GM19452 (cell line): ENCODE measurements at regions not wholly inside any gene's neighbourhood (a gene's known extent, or its start where the extent isn't known, plus 50 kb on each side); places are given as distances from the start of the nearest gene placed in this dataset.

ENCODE experiments used
- ATAC-seq: cut with Tn5 transposase; IDR thresholded peaks from one replicate; pipeline ENCODE4 v1.9.1; 2021; ENCODE audit not compliant: unreplicated experiment

DNA sequence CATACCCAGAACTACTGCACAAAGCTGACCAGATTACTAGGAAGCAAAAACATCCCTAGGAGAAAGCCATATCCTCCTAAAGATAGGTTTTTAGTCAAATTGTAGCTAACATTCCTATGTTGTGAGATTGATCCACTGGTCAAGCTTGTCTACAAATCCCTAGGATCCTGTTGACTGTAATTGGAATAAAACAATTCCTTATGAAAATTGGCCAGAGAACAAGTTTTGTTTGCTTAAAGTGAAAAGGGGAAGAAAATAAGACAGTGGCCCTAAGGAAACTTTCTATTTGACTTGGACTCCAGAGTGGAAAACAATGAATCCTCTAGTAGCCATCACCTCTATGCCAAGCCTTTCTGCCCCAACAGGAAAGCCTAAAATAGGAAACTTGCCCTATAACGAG, 645.2 kb upstream of the USP24 start:
- no peak for ATAC-seq

DNA sequence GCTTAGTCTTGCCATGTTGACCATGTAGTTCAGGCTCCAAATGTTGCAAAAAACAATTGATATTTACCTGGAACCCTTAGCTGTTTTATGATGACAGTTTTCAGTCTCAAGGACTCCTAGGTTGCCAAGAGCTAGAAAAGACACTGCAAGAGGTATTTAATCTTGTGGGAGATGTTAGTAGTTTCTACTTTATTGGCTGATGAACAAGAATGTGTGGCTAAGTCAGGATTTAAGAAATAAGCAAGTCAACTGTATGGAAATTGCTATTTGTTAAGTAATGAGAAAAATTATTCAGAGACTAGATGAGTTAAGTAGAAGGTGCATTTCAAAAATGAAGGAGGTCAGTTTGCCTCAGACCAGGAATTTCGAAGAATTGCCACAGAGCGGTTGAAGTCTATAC, 639.7 kb upstream of the USP24 start:
- no peak for ATAC-seq

DNA sequence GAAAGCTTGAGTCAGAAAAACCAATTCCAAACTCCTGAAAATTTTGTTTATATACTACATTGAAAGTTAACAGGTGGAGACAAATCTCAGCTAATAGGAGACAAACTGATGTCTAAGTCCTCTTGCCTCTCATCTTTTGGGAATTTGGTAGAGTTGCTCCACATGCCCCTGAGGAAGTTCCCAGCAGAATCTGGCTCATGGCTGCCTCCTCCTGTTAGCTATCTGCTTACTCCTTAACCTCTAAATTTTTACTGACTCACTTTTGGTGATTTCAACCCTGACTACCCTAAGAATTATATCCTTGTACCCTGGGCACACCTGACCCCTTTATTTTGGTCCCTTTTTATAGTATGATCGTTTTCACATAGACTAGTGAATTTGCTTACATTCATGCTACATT, 633.7 kb upstream of the USP24 start:
- ATAC-seq, result no peak

DNA sequence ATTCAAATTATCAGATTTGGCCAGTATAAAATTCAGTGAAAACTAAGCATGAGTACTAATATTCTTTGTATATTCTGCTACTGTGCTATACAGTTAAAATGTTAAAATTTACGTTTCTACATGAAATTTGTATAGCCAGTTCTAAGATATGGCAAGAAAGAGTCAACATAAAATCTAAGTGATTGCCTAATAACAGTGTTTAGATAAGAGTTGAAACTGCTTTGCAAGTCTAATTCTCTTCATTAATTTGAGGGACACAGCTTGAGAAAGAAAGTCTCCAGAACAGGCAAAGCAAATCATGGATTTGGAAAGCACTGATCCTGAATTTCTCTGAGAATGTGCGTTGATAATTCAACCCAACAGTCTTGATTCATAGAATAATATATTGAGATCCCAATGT, 630.9 kb upstream of the USP24 start:
- ATAC-seq, result no peak

DNA sequence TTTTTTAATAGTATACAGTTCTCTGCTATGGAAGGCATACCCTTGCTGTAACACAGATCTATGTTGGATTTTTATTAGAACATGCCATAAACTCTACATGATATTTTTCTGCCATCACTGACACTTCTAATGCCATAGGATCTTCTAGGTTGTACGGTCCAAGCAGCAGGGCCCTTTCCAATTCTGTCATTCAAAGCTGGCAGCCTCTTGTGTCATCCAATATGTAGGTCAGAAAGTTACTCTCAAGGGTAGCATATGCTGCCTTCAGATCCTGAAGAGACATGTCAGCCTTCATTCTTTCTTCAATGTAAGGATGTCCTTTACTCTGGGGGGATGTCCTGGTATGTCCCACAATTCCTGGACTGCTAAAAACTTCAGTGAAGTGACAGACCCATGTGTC, 629.2 kb upstream of the USP24 start:
- ATAC-seq, result no peak

DNA sequence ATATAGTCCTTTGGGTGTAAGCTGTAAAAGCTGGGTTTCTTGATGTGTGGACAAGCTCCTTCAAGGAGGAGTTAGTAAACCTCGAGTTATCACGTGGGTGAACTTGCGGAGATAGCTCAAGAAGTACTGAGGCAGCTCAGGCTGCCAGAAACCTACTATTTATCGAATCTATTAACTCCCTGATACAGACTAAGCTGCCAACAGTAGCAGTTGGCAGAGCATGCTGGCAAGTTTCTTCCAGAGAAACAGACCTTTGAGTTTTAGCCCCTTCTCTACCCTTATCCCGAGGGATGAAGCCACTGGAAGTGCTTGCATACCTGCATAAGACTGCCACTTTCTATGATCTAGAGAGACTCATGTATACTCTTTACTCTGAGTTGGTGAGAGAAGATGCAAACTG, 624.5 kb upstream of the USP24 start:
- ATAC-seq, result no peak

DNA sequence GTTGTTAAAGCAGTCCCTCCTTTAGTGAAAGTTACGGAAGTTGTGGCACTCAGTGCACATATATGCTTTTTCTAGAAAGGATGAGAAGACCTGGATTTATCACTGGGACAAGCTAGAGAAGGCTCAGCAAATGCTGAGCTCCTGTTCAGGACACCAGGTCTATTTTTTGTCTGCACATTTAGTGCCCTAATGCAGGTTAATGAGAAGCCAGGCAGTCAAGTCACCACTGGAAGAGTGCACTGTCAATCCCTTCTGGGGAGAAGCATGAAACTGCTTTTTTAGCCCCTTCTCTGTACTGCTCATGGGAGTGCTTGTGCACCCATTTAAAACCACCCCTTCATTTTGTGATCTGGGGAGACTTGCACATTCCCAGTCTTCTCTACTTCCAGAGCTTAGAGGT, 624.1 kb upstream of the USP24 start:
- no peak for ATAC-seq

DNA sequence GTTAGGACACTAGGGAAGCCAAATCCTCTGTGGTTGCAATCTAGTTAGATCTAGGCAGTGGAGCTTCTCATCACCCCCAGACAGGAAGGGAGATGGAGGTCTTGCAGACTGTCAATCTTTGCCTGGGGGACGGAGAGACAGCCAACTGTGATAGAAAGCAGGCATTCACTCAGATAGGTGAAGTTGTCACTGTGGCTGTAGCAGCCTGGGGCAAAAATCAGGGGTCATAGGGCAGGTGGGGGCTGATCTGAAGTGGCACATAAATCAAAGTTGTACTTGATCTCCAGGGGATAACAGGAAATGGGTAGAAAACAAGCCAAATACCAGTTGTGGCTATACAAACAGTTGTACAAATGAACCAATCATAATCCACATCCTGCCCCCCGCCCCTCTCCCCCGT, 620.9 kb upstream of the USP24 start:
- ATAC-seq, result no peak

DNA sequence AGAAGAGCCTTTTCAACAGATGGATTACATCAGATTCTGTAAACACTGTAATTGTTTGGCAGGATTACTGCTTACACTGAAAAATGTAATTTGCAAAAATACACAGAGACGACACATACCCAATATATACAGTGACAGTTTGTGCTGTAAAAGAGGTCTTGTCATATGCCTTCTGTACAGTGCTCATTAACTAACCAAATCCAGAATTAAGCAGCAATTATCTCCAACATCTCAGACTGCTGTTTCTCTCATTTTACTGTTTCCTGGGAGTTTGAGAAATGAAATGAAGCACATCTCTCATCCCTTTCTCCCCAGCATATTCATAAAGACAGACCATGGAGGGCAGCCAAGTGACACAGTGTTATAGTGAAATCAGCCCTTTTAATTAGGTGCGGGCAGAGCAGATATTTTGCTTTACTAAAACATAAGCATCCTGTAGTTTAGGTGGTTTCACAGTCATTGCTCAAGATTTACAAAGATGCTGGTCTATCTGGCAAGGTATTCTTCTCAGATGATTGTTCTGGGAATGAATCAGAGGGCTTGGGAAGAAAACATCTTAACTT, 618.4 kb upstream of the USP24 start:
- no peak for ATAC-seq

DNA sequence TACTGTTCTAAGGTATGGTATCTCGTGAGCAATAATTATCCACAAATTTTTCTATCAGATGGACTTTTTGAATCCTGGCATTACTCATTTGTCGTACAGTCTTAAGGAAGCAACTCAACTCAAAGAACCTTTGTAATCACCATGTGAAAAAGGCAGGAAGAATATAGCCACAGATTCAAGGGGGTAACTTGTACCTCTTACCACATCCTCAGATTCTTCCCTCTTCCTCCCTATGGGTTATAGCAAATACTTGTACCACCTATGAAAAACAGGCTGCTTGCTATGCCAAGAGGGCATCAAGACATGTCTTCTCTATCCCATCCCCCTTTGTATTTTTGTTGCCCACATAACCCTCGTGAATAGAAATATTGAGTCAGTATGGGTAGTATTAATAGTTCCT, 616.6 kb upstream of the USP24 start:
- ATAC-seq, result no peak

DNA sequence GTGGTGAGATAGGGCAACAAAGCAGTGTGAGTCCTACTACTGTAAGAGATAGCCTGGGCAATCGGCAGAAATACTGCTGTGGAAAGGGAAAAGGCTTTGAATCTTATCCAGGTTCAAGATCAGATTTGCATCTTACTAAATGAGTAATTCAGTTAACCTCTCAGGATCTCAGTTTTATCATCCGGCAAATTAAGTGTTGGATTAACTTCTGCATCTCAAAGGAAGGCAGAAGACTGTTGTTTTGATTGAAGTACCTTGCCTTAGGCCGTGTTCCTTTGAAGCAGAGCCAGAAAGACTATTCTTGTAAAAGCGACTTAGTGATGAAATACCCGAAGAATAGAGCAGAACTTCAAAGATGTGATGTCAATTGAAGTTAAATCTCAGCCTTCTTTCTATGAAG, 612.9 kb upstream of the USP24 start:
- no peak for ATAC-seq

DNA sequence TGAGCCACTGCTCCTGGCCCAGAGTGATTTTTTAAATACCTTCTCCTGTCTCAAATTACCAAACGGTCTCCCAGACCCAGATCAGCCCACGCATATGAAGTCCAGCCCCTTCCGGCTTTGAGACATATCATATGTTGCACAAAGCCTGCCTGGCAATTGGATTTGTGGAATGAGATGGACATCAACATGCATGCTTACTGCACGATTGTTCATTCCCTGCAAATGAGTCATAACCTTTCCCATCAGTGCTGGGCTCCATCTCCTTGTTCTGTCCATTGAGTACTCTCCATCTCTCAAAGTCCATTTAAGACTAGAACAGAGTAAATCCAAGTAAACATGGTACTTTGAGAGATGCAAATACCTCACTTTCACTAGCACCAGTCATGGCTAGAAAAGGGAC, 612.2 kb upstream of the USP24 start:
- ATAC-seq, result no peak

DNA sequence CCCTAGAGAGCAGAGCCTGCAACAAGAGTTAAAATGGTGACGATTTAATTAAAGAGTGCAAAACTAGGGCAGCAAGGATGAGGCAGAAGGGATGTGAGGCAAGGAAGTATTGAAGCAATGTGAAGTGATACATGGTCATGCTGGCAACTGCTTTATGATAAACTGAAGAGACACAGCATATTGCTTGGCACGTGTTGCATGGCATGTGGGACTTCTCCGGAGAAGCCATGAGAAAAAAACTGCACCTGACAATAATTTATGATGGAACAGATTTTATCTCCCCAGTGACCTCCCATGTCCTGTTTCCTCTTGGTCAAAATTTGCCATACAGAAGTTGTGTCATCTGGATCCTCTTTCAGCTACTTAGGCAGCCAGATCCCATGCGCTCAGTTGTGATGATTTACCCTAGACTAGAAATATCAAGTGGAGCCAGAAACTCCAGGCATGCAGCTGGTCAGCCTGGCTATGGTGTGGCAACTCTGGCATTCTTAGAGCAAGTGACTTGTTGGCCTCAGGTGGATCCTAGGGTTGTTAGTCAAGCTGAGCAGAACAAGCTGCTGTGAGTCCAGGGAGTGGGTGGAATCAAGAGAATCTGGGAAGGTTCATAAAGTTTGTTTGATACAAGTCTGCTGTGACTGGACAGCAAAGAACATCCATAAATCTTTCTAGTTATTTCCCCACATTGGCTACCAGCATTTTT, 611.4 kb upstream of the USP24 start:
- ATAC-seq, result no peak

DNA sequence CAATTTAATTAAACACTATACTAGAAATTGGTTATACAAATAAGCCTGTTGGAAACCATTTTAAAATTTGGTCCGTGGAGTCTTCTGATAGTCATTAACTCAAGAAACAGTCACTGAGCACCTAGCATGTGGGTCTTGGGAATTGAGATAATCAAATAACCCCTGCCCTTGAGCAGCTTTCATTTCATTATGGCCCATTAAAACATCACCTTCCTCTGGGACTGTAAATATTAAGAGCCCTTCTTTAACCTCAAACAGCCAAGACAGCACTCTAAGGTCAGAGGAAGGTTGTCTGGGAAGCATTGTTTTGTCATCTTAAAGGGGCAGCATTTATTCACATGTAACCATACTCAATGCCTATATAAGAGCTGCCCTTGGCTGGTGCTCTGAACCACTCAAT, 610.3 kb upstream of the USP24 start:
- no peak for ATAC-seq

DNA sequence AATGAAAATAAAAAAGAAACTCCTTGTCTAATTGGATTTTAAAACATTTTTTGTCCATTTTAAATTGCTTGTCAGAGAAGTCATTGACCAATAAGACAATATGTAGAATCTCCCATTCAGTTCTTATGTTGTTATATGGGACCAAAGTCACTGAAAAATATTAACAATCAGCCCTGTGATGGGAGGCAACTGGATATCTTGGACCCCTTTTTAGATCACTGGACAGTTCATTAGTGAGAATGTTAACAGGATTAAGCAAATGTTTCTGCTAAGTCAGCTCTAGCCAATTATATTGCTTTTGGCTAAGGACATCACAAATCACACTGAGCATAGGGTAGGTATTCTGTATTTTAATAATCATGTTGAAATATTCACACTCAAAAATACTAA, 609.1 kb upstream of the USP24 start:
- ATAC-seq, result no peak

DNA sequence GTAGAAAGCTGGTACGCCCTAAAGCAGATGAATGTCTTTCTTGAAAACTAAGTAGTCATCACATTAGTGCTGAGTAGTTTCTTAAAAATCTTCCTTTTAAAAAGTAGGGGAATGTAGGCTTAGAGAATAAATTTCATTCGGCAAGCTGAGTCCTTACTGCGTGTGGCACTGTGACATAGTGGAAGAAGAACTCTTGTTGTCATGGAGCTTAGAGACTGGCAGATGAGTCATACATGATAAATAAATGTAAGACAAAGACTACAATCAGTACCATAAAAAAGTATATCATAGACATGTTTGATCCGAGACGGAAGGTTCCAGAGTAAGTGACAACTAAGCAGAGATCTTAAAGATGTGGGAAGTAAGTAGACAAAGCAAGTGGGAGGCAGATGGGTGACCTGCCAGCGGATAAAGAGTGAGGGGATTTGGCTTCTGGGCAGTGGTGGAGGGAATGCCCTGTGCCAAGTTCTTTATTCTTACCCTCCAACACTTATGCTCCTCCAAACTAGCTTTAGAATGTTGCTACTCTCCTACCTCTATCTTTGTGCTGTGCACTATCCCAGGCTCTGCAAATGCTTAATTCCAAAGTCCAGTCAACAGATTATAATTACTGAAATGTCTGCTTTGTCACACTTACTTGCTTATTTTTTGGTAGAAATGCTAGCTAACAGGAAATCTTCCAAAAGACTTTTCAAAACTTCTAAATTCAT, 608.5 kb upstream of the USP24 start:
- no peak for ATAC-seq

DNA sequence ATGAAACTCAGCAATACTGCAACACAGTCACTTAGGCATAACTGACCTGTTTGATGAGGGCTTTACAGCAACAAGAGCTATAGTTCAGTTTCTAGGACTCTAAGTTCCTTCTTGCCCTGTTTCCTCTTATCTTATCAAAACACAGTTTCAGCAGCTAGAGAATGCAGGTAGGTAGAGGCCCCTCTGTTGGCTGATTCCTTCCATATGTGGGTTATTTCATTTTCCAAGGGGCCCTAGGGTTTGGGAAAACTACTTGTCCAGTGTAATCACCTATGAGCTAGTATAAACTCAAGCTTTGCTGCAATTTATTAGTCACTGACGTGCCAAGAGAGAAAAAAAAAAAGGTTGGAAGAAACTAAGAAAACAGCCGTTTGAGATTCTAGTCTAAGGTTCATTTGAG, 607.7 kb upstream of the USP24 start:
- ATAC-seq, result no peak

DNA sequence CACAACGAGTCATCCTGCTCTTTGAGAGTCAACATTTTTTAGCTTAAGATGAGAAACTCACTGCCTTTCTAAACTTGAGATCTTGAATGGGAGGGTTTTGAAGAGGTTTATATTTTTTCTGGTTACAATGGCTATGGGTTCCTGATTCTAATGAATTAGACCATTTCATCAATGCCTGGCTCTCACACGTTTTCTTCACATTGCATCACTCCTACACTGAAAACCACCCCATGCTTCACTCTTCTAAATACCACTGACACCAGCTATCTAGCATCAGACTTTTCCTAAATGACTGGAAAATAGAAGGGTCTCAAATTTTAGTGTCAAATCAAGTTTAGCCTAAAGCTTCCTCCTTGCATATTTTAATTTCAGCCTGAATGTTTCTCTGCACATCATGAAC, 606.1 kb upstream of the USP24 start:
- no peak for ATAC-seq

DNA sequence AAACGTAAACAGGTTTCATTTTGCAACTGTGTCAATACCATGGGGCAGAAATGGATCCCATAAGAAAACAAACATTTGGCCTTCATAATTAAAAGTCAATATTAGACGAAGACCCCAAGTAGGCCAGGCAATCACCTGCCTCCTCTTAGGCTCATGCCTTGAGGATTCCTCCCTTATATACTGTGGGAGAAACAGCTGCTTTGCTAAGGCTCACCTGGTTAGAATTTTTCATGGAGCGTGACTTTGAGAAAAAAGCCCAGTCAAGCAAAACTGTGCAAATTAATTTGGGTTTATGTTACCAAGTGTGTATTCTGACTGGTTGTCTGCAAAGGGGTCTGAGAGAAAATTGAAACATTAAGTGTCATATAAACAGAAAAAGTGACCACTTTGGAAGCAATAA, 605.3 kb upstream of the USP24 start:
- no peak for ATAC-seq

DNA sequence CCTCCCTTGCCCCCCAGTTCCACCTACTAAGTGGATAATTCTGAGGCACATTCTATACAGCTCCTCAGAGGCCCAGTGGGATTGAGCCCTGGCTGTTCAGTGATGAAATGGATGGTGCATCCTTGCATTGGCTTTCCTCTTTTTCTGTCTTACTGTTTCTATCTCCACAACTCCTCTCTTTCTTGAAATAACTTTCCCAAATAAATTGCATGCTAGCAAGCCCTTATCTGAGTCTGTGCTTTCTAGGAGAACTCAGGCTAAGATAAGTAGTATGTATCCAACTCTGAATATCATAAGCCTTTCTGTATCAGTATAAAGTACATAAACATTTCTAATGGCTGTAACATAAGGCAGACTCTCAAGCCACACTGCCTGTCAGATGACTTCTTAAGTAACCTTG, 603.8 kb upstream of the USP24 start:
- no peak for ATAC-seq

DNA sequence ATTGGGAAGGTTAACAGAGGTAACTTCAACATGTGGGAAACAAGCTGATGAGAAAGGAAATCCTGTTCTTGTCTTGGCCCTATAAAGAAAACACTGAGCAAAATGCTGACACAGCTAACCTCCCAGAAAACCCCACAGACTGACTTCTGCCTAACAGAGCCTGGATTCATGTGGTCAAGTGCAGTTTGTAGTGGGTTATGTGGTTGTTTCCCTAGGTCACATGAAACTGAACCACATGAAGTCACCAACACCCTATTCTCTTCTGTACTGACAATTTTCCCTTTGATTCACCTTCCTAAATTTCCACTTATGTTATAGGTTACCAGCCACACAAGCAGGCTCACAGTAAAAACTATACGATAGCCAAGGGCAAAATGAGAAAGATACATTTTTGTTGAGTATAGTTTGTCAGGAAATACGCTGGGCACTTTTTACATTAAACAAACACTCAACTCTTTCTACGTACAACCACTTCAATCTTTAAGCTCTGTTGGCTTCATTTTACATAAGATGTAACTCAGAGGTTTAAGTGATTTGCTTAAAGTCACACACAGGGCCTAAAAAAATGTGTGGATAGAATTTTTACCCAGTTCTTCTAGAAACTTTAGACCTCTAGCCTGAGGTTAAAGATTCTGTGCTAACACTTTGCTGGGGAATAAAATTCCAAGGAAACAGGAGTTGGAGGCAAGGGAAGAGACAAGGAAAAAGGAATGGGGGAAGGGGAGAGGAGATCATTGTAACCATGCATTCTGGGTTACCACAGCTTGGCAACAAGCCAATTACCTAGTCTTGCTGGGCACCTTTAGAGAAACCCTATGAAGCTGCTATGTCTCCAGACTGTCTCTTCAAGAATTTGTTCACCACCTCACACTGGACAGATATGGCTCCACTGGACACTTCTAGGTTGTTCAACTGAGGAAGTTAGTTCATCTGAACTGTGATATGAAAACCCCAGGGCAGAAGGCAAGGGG, 601.6 kb upstream of the USP24 start:
- ATAC-seq, result no peak
